ENCODE measurements at regions not wholly inside any gene's neighbourhood (a gene's known extent, or its start where the extent isn't known, plus 50 kb on each side); places are given as distances from the start of the nearest gene placed in this dataset.
A peak's percentile ranks its signal among the peaks of the same experiment; 100 is the strongest.

- DNase-seq: no peak
- in situ Hi-C loops (cut with MboI; ENCODE audit: low pct_unique_long_range_greater_than_20kb, low sequenced_read_pairs): no loop called here
Measured at GRCh38 chrX:13917507-13917906, 100.6 kb upstream of the GPM6B start.

DNA sequence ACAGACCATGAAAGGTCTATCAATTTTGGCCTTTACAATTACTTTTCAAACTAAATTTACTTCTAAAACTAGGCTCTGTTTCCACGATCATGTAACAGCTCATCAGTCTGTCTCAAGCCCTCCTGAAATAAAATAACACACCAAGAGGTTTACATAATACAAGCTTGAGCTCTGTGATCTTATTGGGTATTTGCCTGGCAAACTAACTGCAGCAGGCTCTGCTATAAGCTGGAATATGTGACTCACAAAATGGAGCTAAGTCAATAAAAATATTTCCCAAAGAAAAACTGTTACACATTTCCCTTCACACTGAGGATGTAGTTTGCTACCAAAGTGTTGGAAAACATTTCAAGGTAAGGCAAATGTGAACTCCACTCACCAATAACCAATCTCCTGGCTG, 94.7 kb upstream of the GPM6B start:
- no peak for DNase-seq
- in situ Hi-C loops (cut with MboI; ENCODE audit: low pct_unique_long_range_greater_than_20kb, low sequenced_read_pairs): no loop called here

DNA sequence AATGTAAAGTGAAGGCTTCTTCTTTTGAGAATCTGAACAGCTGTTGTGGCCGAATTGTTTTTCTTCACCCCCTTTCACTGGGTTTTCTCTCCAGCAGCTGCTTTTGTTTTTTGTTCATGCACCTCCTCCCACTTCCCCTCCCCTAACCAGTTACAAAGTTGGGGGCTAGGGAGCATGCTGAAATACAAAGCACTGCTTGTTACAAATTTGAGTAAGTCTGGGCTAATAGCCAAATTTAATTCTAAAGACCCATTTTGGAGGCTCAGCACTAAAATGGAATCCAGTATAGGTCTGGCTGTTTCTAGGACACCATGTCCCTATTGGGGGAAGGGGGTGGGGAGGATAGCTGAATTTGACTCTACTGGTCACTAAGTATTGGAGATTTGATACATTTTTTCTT, 89.2 kb upstream of the GPM6B start:
- peak; percentile 1 for DNase-seq
- in situ Hi-C loops (cut with MboI; ENCODE audit: low pct_unique_long_range_greater_than_20kb, low sequenced_read_pairs): no loop called here

- in situ Hi-C loops (cut with MboI; ENCODE audit: low pct_unique_long_range_greater_than_20kb, low sequenced_read_pairs): no loop called here
- no peak for DNase-seq
Measured at GRCh38 chrX:13903405-13903804, 86.5 kb upstream of the GPM6B start.

GRCh38 chrX:13902406-13902805, 85.5 kb upstream of the GPM6B start:
- DNase-seq: no peak
- in situ Hi-C loops (cut with MboI; ENCODE audit: low pct_unique_long_range_greater_than_20kb, low sequenced_read_pairs): no loop called here

- no peak for DNase-seq
- in situ Hi-C loops (cut with MboI; ENCODE audit: low pct_unique_long_range_greater_than_20kb, low sequenced_read_pairs): no loop called here
Measured at GRCh38 chrX:13901354-13901753, 84.5 kb upstream of the GPM6B start.

GRCh38 chrX:13900351-13900750, 83.5 kb upstream of the GPM6B start:
- DNase-seq: no peak
- in situ Hi-C loops (cut with MboI; ENCODE audit: low pct_unique_long_range_greater_than_20kb, low sequenced_read_pairs): no loop called here

- in situ Hi-C loops (cut with MboI; ENCODE audit: low pct_unique_long_range_greater_than_20kb, low sequenced_read_pairs): no loop called here
- no peak for DNase-seq
Measured at GRCh38 chrX:13899607-13900006, 82.7 kb upstream of the GPM6B start.

DNA sequence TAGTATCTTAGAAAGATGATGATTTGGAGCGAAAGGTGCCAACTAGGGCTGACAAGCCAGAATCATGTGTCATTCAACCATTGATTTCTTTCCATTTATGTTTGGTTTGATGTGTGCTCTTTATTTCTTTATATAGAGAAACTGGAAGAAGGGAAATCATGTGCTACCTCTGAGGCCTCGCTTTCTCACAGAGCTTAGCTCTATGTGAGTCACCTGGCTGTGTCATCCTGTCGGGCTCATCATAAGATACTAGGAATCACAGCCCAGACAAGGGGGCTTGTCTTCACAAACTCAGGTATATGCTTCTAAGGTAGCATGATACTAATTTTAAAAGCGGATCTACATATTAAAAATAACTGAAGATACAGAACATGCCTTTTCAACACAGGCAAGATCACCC, 81.7 kb upstream of the GPM6B start:
- in situ Hi-C loops (cut with MboI; ENCODE audit: low pct_unique_long_range_greater_than_20kb, low sequenced_read_pairs): no loop called here
- no peak for DNase-seq

GRCh38 chrX:13898083-13898482, 81.2 kb upstream of the GPM6B start:
- peak; percentile 34 for DNase-seq
- in situ Hi-C loops (cut with MboI; ENCODE audit: low pct_unique_long_range_greater_than_20kb, low sequenced_read_pairs): no loop called here

DNA sequence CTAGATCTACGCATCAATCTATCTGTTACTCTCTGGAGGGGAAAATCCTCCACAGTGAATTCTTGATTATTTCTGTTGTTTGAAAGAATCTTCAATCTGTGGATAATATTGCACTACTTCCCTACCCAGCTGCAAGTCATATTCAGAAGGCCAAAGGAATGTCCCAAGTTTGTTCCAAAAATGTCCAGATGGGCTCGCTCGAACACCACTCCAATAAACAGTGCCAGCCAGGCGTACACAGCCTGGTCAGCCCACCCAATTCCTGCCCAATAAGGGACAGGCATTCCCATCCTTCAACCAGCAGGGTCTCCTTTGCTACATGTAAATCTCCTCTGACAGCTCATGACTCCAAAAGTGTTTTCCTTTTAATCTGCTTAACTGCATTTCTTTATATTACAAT, 80.7 kb upstream of the GPM6B start:
- no peak for DNase-seq
- in situ Hi-C loops (cut with MboI; ENCODE audit: low pct_unique_long_range_greater_than_20kb, low sequenced_read_pairs): no loop called here

- DNase-seq: no peak
- in situ Hi-C loops (cut with MboI; ENCODE audit: low pct_unique_long_range_greater_than_20kb, low sequenced_read_pairs): no loop called here
Measured at GRCh38 chrX:13894888-13895565, 78.1 kb upstream of the GPM6B start.

GRCh38 chrX:13893826-13894225, 76.9 kb upstream of the GPM6B start:
- in situ Hi-C loops (cut with MboI; ENCODE audit: low pct_unique_long_range_greater_than_20kb, low sequenced_read_pairs): no loop called here
- no peak for DNase-seq

DNA sequence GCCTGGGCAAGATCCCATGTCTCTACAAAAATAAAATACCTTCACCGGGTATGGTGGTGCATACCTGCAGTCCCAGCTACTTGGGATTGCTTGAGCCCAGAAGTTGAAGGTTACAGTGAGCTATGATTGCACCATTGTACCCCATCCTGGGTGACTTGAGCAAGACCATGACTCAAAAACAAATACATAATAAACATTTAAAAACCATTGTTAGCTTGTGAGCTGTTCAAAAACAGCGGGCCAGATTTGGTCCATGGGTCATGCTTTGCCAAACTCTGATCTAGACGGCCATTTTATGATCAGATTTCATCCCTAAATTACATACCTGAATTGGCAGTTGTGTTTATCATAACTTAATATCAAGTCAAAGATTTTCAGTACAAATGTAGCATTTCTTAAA, 76.0 kb upstream of the GPM6B start:
- in situ Hi-C loops (cut with MboI; ENCODE audit: low pct_unique_long_range_greater_than_20kb, low sequenced_read_pairs): no loop called here

DNA sequence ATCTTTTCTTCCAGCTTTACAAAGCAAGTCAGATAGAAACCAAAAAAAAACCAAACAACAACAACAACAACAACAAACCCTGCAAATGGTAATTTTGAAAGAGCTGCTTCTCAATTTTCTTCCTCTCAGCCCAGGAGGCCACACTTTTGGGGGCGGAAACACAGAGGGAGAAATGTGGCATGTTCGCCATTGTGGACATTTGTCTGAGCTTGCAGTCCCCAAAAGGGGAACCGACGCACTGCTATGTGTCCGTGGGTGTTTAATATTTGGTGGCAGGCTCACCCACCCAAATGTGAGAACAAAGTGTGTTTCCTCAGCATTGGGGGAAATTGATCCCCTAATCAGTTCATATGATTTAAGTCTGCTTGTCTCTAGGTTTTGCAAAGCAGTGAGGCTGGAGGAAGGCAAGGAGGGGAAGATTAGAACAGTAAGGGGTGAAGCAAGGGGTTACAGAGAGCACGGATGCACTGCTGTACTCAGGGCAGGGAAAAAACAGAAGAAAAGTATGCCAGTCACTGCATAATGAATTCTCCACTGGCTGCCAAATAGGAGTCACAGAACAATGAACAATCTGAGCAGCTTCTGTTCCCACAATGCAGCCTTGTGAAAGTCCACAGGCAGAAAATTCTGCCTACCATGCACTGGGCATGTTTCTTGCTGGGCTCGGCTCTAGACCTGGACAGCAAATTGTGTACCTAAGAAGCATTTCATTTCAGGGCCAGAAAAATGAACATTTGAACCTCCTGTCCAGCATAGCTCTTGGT, 74.7 kb upstream of the GPM6B start:
- in situ Hi-C loops (cut with MboI; ENCODE audit: low pct_unique_long_range_greater_than_20kb, low sequenced_read_pairs): no loop called here
- no peak for DNase-seq

More for the DNA sequence above, 76.0 kb upstream of the GPM6B start:
- no peak for DNase-seq

DNA sequence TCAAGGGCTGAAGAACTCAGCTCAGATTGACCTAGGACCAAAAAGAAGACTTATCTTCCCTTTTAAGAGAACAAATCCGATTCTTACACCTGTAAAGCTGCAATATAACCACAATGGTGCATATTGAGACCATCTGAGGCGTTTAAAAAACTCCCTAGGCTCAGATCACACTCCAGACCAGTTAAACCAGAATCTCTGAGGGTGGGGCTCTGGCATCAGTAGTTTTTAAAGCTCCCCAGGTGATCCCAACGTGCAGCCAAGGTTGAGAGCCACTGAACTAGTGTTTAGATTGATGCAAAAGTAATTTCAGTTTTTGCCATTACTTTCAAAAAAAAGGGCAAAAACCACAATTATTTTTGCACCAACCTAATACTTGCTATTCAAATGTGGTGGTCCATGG, 73.9 kb upstream of the GPM6B start:
- in situ Hi-C loops (cut with MboI; ENCODE audit: low pct_unique_long_range_greater_than_20kb, low sequenced_read_pairs): no loop called here
- no peak for DNase-seq

DNA sequence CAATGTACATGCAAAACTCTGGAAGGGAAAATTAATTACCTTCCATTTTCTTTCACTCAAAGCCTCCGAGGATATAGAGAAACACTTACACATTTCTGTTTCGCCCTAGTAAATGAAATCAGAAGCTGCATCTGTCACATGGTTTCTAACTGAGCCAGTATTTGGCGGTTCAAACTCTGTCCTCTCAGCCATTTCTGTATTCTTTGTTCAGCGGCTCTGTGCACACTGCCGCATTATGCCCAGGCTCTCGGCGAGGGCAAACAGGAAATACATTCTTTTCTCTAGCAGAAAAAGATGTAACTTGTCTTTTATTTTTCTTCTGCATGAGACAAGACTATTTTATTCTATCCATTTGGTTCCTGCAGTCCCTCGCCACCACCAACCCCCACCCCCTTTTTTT, 71.4 kb upstream of the GPM6B start:
- in situ Hi-C loops (cut with MboI; ENCODE audit: low pct_unique_long_range_greater_than_20kb, low sequenced_read_pairs): no loop called here
- DNase-seq: no peak

- in situ Hi-C loops (cut with MboI; ENCODE audit: low pct_unique_long_range_greater_than_20kb, low sequenced_read_pairs): no loop called here
Measured at GRCh38 chrX:13885591-13885990, 68.7 kb upstream of the GPM6B start.

GRCh38 chrX:13876652-13877051, 59.8 kb upstream of the GPM6B start:
- in situ Hi-C loops (cut with MboI; ENCODE audit: low pct_unique_long_range_greater_than_20kb, low sequenced_read_pairs): no loop called here
- DNase-seq: no peak

More at GRCh38 chrX:13885591-13885990, 68.7 kb upstream of the GPM6B start:
- no peak for DNase-seq

DNA sequence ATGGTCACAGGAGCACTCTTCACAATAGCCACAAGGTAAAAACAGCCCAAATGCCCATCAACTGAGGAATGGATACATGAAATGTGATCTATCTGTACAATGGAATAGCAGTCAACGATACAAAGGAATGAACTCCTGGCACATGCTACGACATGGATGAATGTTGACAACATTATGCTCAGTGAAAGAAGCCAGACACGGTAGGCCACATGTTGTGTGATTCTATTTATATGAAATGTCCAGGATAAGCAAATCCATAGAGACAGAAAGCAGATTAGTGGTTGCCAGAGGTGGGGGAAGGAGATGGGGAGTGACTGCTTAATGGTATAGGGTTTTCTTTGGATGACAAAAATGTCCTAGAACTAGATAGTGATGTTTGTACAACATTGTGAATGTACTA, 58.7 kb upstream of the GPM6B start:
- in situ Hi-C loops (cut with MboI; ENCODE audit: low pct_unique_long_range_greater_than_20kb, low sequenced_read_pairs): no loop called here

DNA sequence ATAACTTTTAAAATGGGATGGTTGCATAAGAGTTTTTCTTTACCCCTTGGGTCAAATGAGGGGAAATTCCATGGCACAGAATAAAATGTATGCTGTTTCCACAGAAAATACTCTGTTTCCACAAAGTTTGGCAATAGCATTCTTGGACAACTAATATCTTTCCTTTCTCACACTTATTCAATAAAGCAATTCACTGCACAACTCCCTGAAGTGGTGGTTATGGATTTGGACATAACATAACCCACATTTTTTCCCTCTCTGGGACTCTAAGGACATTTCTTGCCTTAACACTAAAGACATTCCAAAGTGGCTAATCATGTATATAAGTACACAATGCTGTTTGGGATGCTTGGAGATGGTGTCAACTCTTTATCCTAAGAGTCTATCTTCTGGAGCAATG, 51.7 kb upstream of the GPM6B start:
- in situ Hi-C loops (cut with MboI; ENCODE audit: low pct_unique_long_range_greater_than_20kb, low sequenced_read_pairs): no loop called here
- DNase-seq: no peak

More for the DNA sequence above, 58.7 kb upstream of the GPM6B start:
- no peak for DNase-seq
